Aorta (tissue), 5 donors: ENCODE measurements at regions not wholly inside any gene's neighbourhood (a gene's known extent, or its start where the extent isn't known, plus 50 kb on each side); places are given as distances from the start of the nearest gene placed in this dataset.

Source experiments
- ATAC-seq: fragments of 200-7000 bp; cut with Tn5 transposase; one replicate; pipeline ENCODE4 v1.9.1; 2022; ENCODE audit warnings: moderate library complexity; ENCODE audit not compliant: low FRiP score
- DNase-seq, 2 donors: peaks; one replicate each; pipeline ENCODE4 v3.0.0-alpha.2; 2020
- H3K27ac ChIP-seq, 2 donors: one replicate each; pipeline ENCODE4 v1.5.1; 2013; ENCODE audit warnings: low read length in 2 of 2, mild to moderate bottlenecking in 2 of 2, moderate library complexity in 2 of 2, control low read depth in 1 of 2, inconsistent platforms in 1 of 2, low read depth in 1 of 2
- H3K27me3 ChIP-seq, 2 donors: one replicate each; pipeline ENCODE4 v1.6.1; 2013; ENCODE audit warnings: control low read depth in 1 of 2, low read length in 1 of 2, mild to moderate bottlenecking in 1 of 2, moderate library complexity in 1 of 2; ENCODE audit not compliant: insufficient read depth in 2 of 2, control insufficient read depth in 1 of 2
- H3K36me3 ChIP-seq, 2 donors: one replicate each; pipeline ENCODE4 v1.6.1; 2013; ENCODE audit warnings: control low read depth in 1 of 2, low read length in 1 of 2, mild to moderate bottlenecking in 1 of 2; ENCODE audit not compliant: insufficient read depth in 2 of 2, control insufficient read depth in 1 of 2
- H3K4me1 ChIP-seq, 2 donors: one replicate each; pipeline ENCODE4 v1.6.1; 2013; ENCODE audit warnings: low read length in 2 of 2, control low read depth in 1 of 2, mild to moderate bottlenecking in 1 of 2, moderate library complexity in 1 of 2; ENCODE audit not compliant: insufficient read depth in 2 of 2, control insufficient read depth in 1 of 2
- H3K4me3 ChIP-seq, 2 donors: one replicate each; pipeline ENCODE4 v1.5.1; 2013; ENCODE audit warnings: low read length in 2 of 2, control low read depth in 1 of 2, mild to moderate bottlenecking in 1 of 2
- H3K9me3 ChIP-seq: one replicate; pipeline ENCODE4 v1.6.1; 2013; ENCODE audit warnings: mild to moderate bottlenecking, low read length; ENCODE audit not compliant: control insufficient read depth
- WGBS, 2 donors: extraction: QIAGEN DNeasy Blood & Tissue Kit; methylation state at CpG; one replicate each; pipeline ENCODE4 v1.1.7; 2013; 5-methylcytosine and 5-hydroxymethylcytosine counted together
- intact Hi-C, 2 donors: fragments of 100-400 bp; cut with DNase I; formaldehyde crosslinking; loops; one replicate each; pipeline versions ENCODE4 v1.14.2 to v1.15.0; 2022
- donor health status: healthy with polysubstance abuse.
- donor health status: Bipolar disorder and iron deficiency.
- donor health status: DM: no; HTN: no; CAD: no.
- donor health status: DM: no; HTN: no; CAD: no.
- donor health status: DM: yes; HTN: yes; CAD: no.

- H3K27ac ChIP-seq = no peak overlapping the region
- no peaks in the 10 kb centered on the region for H3K4me1 ChIP-seq
- 92 to 95% methylated on average over 31 of the region's 31 CpGs for WGBS, 2 donors
- intact Hi-C loops = no loop called here
- ATAC-seq (peak; percentile 41), DNase-seq (no peak)
- H3K4me3 ChIP-seq = no peak overlapping the region
- no peaks in the 10 kb centered on the region for H3K27me3 ChIP-seq
- no peaks in the 10 kb centered on the region for H3K9me3 ChIP-seq
- no peaks in the 10 kb centered on the region for H3K36me3 ChIP-seq
Measured at GRCh38 chr2:241931976-241932898, 62.7 kb downstream of the RTP5 start.

- intact Hi-C loops = no loop called here
- Histone ChIP-seq H3K36me3 (no peaks in the 10 kb centered on the region), H3K4me3 (no peak overlapping the region), H3K4me1 (no peaks in the 10 kb centered on the region), H3K27ac (no peak overlapping the region), H3K9me3 (no peaks in the 10 kb centered on the region), H3K27me3 (no peaks in the 10 kb centered on the region)
- DNase-seq (no peak), ATAC-seq (no peak)
- WGBS, 2 donors = 85 to 90% methylated on average over 9 of the region's 9 CpGs
Measured at GRCh38 chr2:241932899-241933178, 63.3 kb downstream of the RTP5 start.

- H3K9me3 ChIP-seq = no peaks in the 10 kb centered on the region
- DNase-seq (no peak), ATAC-seq (peak; percentile 33)
- no peaks in the 10 kb centered on the region for H3K36me3 ChIP-seq
- intact Hi-C loops = no loop called here
- H3K4me3 ChIP-seq = no peak overlapping the region
- no peaks in the 10 kb centered on the region for H3K27me3 ChIP-seq
- 44 to 45% methylated on average over 11 of the region's 11 CpGs for WGBS, 2 donors
- H3K4me1 ChIP-seq = no peaks in the 10 kb centered on the region
- H3K27ac ChIP-seq = no peak overlapping the region
Measured at GRCh38 chr2:241933179-241933911, 63.8 kb downstream of the RTP5 start.

GRCh38 chr2:241935314-241935713 lies 65.8 kb downstream of the RTP5 start:
- DNase-seq (no peak), ATAC-seq (no peak)
- H3K36me3 ChIP-seq = no peaks in the 10 kb centered on the region
- no peak overlapping the region for H3K27ac ChIP-seq
- WGBS, 2 donors = 77 to 86% methylated on average over 1 of the region's 1 CpG
- H3K9me3 ChIP-seq = no peaks in the 10 kb centered on the region
- no peaks in the 10 kb centered on the region for H3K4me1 ChIP-seq
- intact Hi-C loops = no loop called here
- no peak overlapping the region for H3K4me3 ChIP-seq
- no peaks in the 10 kb centered on the region for H3K27me3 ChIP-seq

- no peak for ATAC-seq
- intact Hi-C loops = no loop called here
Measured at GRCh38 chr2:241935774-241936173, 66.2 kb downstream of the RTP5 start.

GRCh38 chr2:241936457-241937133 lies 67.1 kb downstream of the RTP5 start:
- Histone ChIP-seq H3K36me3 (no peaks in the 10 kb centered on the region), H3K27me3 (no peaks in the 10 kb centered on the region), H3K4me3 (no peak overlapping the region), H3K9me3 (no peaks in the 10 kb centered on the region), H3K4me1 (no peaks in the 10 kb centered on the region), H3K27ac (no peak overlapping the region)
- peak; percentile 7 for ATAC-seq
- DNase-seq = no peak
- intact Hi-C loops = no loop called here
- WGBS, 2 donors = 52 to 55% methylated on average over 42 to 55 of the region's 55 CpGs

More at GRCh38 chr2:241935774-241936173, 66.2 kb downstream of the RTP5 start:
- no peak overlapping the region for H3K4me3 ChIP-seq
- no peaks in the 10 kb centered on the region for H3K9me3 ChIP-seq
- no peaks in the 10 kb centered on the region for H3K27me3 ChIP-seq
- 95% methylated on average over 6 of the region's 6 CpGs for WGBS, 2 donors
- no peaks in the 10 kb centered on the region for H3K4me1 ChIP-seq
- DNase-seq = no peak
- no peak overlapping the region for H3K27ac ChIP-seq
- H3K36me3 ChIP-seq = no peaks in the 10 kb centered on the region

GRCh38 chr2:241937297-241937696 lies 67.8 kb downstream of the RTP5 start:
- 92 to 94% methylated on average over 15 of the region's 15 CpGs for WGBS, 2 donors
- Histone ChIP-seq H3K36me3 (no peaks in the 10 kb centered on the region), H3K4me3 (no peak overlapping the region), H3K27ac (no peak overlapping the region), H3K9me3 (no peaks in the 10 kb centered on the region), H3K4me1 (no peaks in the 10 kb centered on the region), H3K27me3 (no peaks in the 10 kb centered on the region)
- ATAC-seq (no peak), DNase-seq (no peak)
- intact Hi-C loops = no loop called here

- Histone ChIP-seq H3K36me3 (no peaks in the 10 kb centered on the region), H3K27ac (no peak overlapping the region), H3K4me3 (no peak overlapping the region), H3K27me3 (no peaks in the 10 kb centered on the region), H3K4me1 (no peaks in the 10 kb centered on the region), H3K9me3 (no peaks in the 10 kb centered on the region)
- ATAC-seq (no peak), DNase-seq (no peak)
- intact Hi-C loops = no loop called here
- 79 to 86% methylated on average over 7 of the region's 7 CpGs for WGBS, 2 donors
Measured at GRCh38 chr2:241939541-241939940, 70.0 kb downstream of the RTP5 start.
